A549 (cell line): ENCODE measurements at regions not wholly inside any gene's neighbourhood (a gene's known extent, or its start where the extent isn't known, plus 50 kb on each side); places are given as distances from the start of the nearest gene placed in this dataset.

Experiments
- ATAC-seq, 2 experiments: fragments of 200-7000 bp in 1 of 2; fragments of >200 bp in 1 of 2; cut with Nextera tagmentation in 1 of 2; cut with Tn5 transposase in 1 of 2; 3 replicates each; pipeline versions ENCODE4 v1.8.0 to v1.9.1; 2018 to 2020; ENCODE audit warnings: mild to moderate bottlenecking in 1 of 2, moderate library complexity in 1 of 2
- CTCF ChIA-PET: fragments of 300-600 bp; sonication (Branson Sonifier 250); formaldehyde crosslinking; extraction: SDS; loops from one replicate; lab custom pipeline; 2021; ENCODE audit warnings: antibody characterized with exemption, inconsistent platforms; lab: Yijun Ruan, JAX
- POLR2A ChIA-PET: fragments of 350-600 bp; formaldehyde crosslinking; extraction: SDS; loops from one replicate; lab custom pipeline; 2021; ENCODE audit warnings: antibody characterized with exemption, inconsistent platforms; lab: Yijun Ruan, JAX
- DNase-seq, 2 experiments: peaks; one replicate each; pipeline versions ENCODE4 v3.0.0 to v3.0.0-alpha.2; 2011 to 2016; ENCODE audit warnings: low read depth in 1 of 2, low spot score in 1 of 2
- FAIRE-seq: peaks from 2 replicates; lab custom pipeline; 2011; peaks lifted over from hg19 to GRCh38; lab: Jason Lieb, UNC
- H3K27ac ChIP-seq, 2 experiments: fragments of >200 bp; sonication (Bioruptor Twin); formaldehyde crosslinking; 3 replicates each; pipeline ENCODE4 v1.5.1; 2016 to 2017
- H3K4me1 ChIP-seq: fragments of >200 bp; sonication (Bioruptor Twin); formaldehyde crosslinking; 3 replicates; pipeline ENCODE4 v1.6.1; 2016
- H3K4me2 ChIP-seq: fragments of >200 bp; sonication (Bioruptor Twin); formaldehyde crosslinking; 3 replicates; pipeline ENCODE4 v1.6.1; 2016
- H3K4me3 ChIP-seq: fragments of >200 bp; sonication (Bioruptor Twin); formaldehyde crosslinking; 3 replicates; pipeline ENCODE4 v1.5.1; 2016
- H3K9me3 ChIP-seq: fragments of >200 bp; sonication (Bioruptor Twin); formaldehyde crosslinking; 3 replicates; pipeline ENCODE4 v1.6.1; 2016
- BHLHE40 ChIP-seq: IDR thresholded peaks from 2 replicates; pipeline ENCODE4 v1.6.1; 2012; ENCODE audit warnings: low read depth, low read length, inconsistent platforms
- CBX2 ChIP-seq: fragments of 200-600 bp; sonication (generic); IDR thresholded peaks from 2 replicates; pipeline ENCODE4 v1.6.1; 2016; ENCODE audit warnings: low read depth, mild to moderate bottlenecking, borderline replicate concordance
- ESRRA ChIP-seq: fragments of 150-350 bp; IDR thresholded peaks from 2 replicates; pipeline ENCODE4 v1.6.1; 2014; ENCODE audit warnings: mild to moderate bottlenecking, low read length, borderline replicate concordance
- FOSB ChIP-seq: fragments of 250-450 bp; sonication (Bioruptor Pico); IDR thresholded peaks from 2 replicates; pipeline ENCODE4 v1.5.0; 2020; ENCODE audit warnings: mild to moderate bottlenecking, moderate library complexity
- FOSL2 ChIP-seq, 2 experiments: fragments of 450-650 bp in 1 of 2; fragments of >200 bp in 1 of 2; sonication (Bioruptor Twin) in 1 of 2; formaldehyde crosslinking; IDR thresholded peaks; 2 replicates each; pipeline versions ENCODE4 v1.5.0 to v1.6.1; 2016 to 2020; ENCODE audit warnings: mild to moderate bottlenecking in 1 of 2, moderate library complexity in 1 of 2
- HDAC2 ChIP-seq: fragments of 200-600 bp; sonication (generic); IDR thresholded peaks from 2 replicates; pipeline ENCODE4 v1.6.1; 2016
- HOXA7 ChIP-seq: fragments of 250-450 bp; sonication (Bioruptor Pico); IDR thresholded peaks from 2 replicates; pipeline ENCODE4 v1.5.0; 2020; ENCODE audit warnings: mild to moderate bottlenecking, moderate library complexity
- HOXB13 ChIP-seq: fragments of 250-450 bp; sonication (Bioruptor Pico); IDR thresholded peaks from 2 replicates; pipeline ENCODE4 v1.5.0; 2020; ENCODE audit warnings: low read depth, mild to moderate bottlenecking, moderate library complexity
- HOXB5 ChIP-seq: fragments of 250-450 bp; sonication (Bioruptor Pico); IDR thresholded peaks from 2 replicates; pipeline ENCODE4 v1.5.0; 2020; ENCODE audit warnings: mild to moderate bottlenecking, moderate library complexity
- JUNB ChIP-seq: fragments of >200 bp; sonication (Bioruptor Twin); formaldehyde crosslinking; IDR thresholded peaks from 2 replicates; pipeline ENCODE4 v1.6.1; 2016
- KDM1A ChIP-seq: fragments of 200-600 bp; sonication (generic); IDR thresholded peaks from 2 replicates; pipeline ENCODE4 v1.6.1; 2016; ENCODE audit warnings: low read depth, mild to moderate bottlenecking
- MAFK ChIP-seq: fragments of 450-650 bp; IDR thresholded peaks from 2 replicates; pipeline ENCODE4 v1.6.1; 2014; ENCODE audit not compliant: partially characterized antibody
- MAZ ChIP-seq: fragments of 150-350 bp; IDR thresholded peaks from 2 replicates; pipeline ENCODE4 v1.6.1; 2014; ENCODE audit warnings: antibody characterized with exemption, low read depth, low read length, borderline replicate concordance
- NR3C1 ChIP-seq: fragments of >200 bp; sonication (Bioruptor Twin); formaldehyde crosslinking; IDR thresholded peaks from 3 replicates; pipeline ENCODE4 v1.6.1; 2017
- SREBF2 ChIP-seq: fragments of 450-650 bp; IDR thresholded peaks from 2 replicates; pipeline ENCODE4 v1.6.1; 2014; ENCODE audit warnings: mild to moderate bottlenecking, moderate library complexity
- TFCP2L1 ChIP-seq: fragments of 250-450 bp; sonication (Bioruptor Pico); IDR thresholded peaks from 2 replicates; pipeline ENCODE4 v1.5.0; 2021; ENCODE audit warnings: mild to moderate bottlenecking
- ZFP36 ChIP-seq: fragments of 450-650 bp; IDR thresholded peaks from 2 replicates; pipeline ENCODE4 v1.6.1; 2014; ENCODE audit warnings: borderline replicate concordance; ENCODE audit not compliant: partially characterized antibody
- ZNF302 ChIP-seq: fragments of 250-450 bp; sonication (Bioruptor Pico); IDR thresholded peaks from 2 replicates; pipeline ENCODE4 v1.9.0; 2021; ENCODE audit warnings: inconsistent platforms, mild to moderate bottlenecking, moderate library complexity
- ZSCAN20 ChIP-seq: fragments of 250-450 bp; sonication (Bioruptor Pico); IDR thresholded peaks from 2 replicates; pipeline ENCODE4 v1.8.0; 2022; ENCODE audit warnings: mild to moderate bottlenecking, moderate library complexity
- WGBS: methylation state at CpG from one replicate; pipeline ENCODE4 v1.1.6; 2017; ENCODE audit errors: missing lambda C conversion rate; 5-methylcytosine and 5-hydroxymethylcytosine counted together
- TF ChIP-seq, protein P1 (sequence below): fragments of 250-450 bp; sonication (Bioruptor Pico); IDR thresholded peaks from 2 replicates; pipeline ENCODE4 v1.5.0; 2020; ENCODE audit warnings: low read depth, mild to moderate bottlenecking, moderate library complexity
- TF ChIP-seq, protein P2 (sequence below): fragments of 450-650 bp; IDR thresholded peaks from 2 replicates; pipeline ENCODE4 v1.6.1; 2014; ENCODE audit warnings: antibody characterized with exemption
- TF ChIP-seq, protein P3 (sequence below): fragments of >200 bp; sonication (Bioruptor Twin); formaldehyde crosslinking; IDR thresholded peaks from 2 replicates; pipeline ENCODE4 v1.6.1; 2016
- TF ChIP-seq, protein P4 (sequence below): IDR thresholded peaks from 2 replicates; pipeline ENCODE4 v1.6.1; 2012
- TF ChIP-seq, protein P5 (sequence below): fragments of >200 bp; sonication (Bioruptor Twin); formaldehyde crosslinking; IDR thresholded peaks from 3 replicates; pipeline ENCODE4 v1.6.1; 2016

DNA sequence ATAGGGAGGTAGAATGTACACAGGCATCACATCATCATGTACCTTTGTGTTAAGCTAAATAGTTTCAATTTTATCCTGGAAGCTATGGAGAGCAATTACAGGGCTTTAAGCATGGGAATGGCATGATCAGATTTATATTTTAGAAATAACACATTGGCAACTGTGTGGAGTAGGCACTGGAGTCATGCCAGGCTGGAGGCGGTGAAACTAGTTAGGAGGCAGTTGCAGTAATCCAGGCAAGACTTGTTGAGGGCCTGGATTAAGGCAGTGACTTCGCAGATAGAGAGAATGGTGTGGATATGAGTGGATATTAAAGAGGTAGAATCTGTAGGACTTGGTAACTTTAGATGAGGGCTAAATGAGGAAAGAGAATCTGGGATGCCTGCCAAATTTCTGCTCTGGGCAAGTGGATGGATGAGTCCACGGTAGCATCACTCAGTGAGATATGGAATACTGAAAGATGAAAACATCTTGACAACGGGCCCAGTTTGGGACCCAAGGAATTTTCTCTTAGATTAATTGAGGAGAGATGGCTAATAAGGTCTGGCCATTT, 506.2 kb downstream of the FGF9 start:
- ChIA-PET POLR2A (no interaction called here), CTCF (no interaction called here)
- no peak for ATAC-seq
- no peaks in the 10 kb centered on the region; the same call in 2 of the 3 replicates for H3K4me1 ChIP-seq
- H3K4me3 ChIP-seq: no peak overlapping the region
- DNase-seq: no peak
- no peak overlapping the region for H3K4me2 ChIP-seq
- FAIRE-seq: no peak
- H3K9me3 ChIP-seq: no peaks in the 10 kb centered on the region
- WGBS: 32% methylated on average over 4 of the region's 4 CpGs
- no peak overlapping the region for H3K27ac ChIP-seq
- no peak for TF ChIP-seq HOXA7
- TF ChIP-seq HDAC2: no peak
- TF ChIP-seq, protein P1, sequence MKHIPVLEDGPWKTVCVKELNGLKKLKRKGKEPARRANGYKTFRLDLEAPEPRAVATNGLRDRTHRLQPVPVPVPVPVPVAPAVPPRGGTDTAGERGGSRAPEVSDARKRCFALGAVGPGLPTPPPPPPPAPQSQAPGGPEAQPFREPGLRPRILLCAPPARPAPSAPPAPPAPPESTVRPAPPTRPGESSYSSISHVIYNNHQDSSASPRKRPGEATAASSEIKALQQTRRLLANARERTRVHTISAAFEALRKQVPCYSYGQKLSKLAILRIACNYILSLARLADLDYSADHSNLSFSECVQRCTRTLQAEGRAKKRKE (CRISPR knock-in tag): no peak
- no peak for TF ChIP-seq ZFP36
- no peak for TF ChIP-seq SREBF2
- TF ChIP-seq HOXB5 (CRISPR knock-in tag): no peak
- TF ChIP-seq HOXB13: no peak
- TF ChIP-seq ZSCAN20 (CRISPR knock-in tag): no peak
- TF ChIP-seq NR3C1: no peak
- TF ChIP-seq, protein P2, sequence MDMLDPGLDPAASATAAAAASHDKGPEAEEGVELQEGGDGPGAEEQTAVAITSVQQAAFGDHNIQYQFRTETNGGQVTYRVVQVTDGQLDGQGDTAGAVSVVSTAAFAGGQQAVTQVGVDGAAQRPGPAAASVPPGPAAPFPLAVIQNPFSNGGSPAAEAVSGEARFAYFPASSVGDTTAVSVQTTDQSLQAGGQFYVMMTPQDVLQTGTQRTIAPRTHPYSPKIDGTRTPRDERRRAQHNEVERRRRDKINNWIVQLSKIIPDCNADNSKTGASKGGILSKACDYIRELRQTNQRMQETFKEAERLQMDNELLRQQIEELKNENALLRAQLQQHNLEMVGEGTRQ: no peak
- no peak for TF ChIP-seq MAZ
- no peak for TF ChIP-seq CBX2
- TF ChIP-seq, all 56 proteins: peak for 0

DNA sequence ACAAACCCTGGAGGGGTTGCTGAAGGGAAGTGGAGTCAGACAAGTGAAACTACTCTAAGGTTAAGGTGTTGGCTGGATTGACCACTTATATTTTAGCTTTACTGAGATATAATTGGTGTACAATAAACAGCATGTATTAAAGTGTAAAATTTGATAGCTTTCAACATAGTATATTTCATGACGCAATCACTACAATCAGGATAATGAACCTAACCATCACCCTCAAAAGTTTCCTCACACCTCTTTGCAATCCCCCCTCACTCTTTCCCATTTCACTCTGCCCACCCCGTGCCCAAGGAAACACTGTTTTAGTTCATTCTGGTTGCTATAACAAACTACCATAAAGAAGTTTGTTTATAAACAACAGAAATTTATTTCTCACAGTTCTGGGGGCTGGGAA, 508.0 kb downstream of the FGF9 start:
- no peak overlapping the region for H3K4me3 ChIP-seq
- H3K9me3 ChIP-seq: no peaks in the 10 kb centered on the region
- no peak overlapping the region for H3K27ac ChIP-seq
- ChIA-PET POLR2A (no interaction called here), CTCF (no interaction called here)
- no peaks in the 10 kb centered on the region for H3K4me1 ChIP-seq
- WGBS: 49% methylated on average over 2 of the region's 2 CpGs
- TF ChIP-seq HOXB13: no peak
- TF ChIP-seq JUNB: no peak
- ATAC-seq (no peak), FAIRE-seq (no peak), DNase-seq (no peak)
- H3K4me2 ChIP-seq: no peak overlapping the region

DNA sequence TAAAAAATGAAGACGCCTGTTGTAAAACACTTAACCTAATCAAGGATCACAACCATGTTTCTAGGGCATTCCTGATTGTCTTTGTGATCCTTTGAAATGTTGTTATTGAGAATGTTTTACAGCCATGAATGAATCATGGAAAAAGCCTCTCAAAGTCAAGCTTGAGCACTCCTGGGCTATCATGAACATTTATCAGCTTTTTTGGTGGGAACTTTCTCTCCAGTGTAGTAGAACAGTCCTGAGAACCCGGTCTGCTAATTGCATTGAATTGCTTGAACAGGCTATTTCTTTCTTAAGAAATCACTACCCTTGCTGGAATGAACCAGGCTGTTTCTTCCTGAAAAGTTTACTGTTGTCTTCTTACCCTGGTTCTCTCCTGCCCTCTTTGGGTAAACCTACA, 516.5 kb downstream of the FGF9 start:
- no peak overlapping the region for H3K4me2 ChIP-seq
- WGBS: 31% methylated on average over 2 of the region's 2 CpGs
- ChIA-PET CTCF (no interaction called here), POLR2A (no interaction called here)
- TF ChIP-seq, protein P2: no peak
- TF ChIP-seq FOSL2 (IDR thresholded peaks at IDR 0.05) (no peak), FOSL2 (CRISPR knock-in tag; IDR thresholded peaks at IDR 0.05) (no peak), TFCP2L1 (CRISPR knock-in tag) (no peak), KDM1A (no peak), NR3C1 (no peak), MAFK (no peak), FOSB (CRISPR knock-in tag) (no peak), BHLHE40 (no peak), ESRRA (no peak), HOXA7 (no peak), ZNF302 (CRISPR knock-in tag) (no peak), JUNB (no peak)
- TF ChIP-seq, protein P3, sequence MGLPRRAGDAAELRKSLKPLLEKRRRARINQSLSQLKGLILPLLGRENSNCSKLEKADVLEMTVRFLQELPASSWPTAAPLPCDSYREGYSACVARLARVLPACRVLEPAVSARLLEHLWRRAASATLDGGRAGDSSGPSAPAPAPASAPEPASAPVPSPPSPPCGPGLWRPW: no peak
- TF ChIP-seq, protein P4, sequence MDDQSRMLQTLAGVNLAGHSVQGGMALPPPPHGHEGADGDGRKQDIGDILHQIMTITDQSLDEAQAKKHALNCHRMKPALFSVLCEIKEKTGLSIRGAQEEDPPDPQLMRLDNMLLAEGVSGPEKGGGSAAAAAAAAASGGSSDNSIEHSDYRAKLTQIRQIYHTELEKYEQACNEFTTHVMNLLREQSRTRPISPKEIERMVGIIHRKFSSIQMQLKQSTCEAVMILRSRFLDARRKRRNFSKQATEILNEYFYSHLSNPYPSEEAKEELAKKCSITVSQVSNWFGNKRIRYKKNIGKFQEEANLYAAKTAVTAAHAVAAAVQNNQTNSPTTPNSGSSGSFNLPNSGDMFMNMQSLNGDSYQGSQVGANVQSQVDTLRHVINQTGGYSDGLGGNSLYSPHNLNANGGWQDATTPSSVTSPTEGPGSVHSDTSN: no peak
- TF ChIP-seq, protein P5, sequence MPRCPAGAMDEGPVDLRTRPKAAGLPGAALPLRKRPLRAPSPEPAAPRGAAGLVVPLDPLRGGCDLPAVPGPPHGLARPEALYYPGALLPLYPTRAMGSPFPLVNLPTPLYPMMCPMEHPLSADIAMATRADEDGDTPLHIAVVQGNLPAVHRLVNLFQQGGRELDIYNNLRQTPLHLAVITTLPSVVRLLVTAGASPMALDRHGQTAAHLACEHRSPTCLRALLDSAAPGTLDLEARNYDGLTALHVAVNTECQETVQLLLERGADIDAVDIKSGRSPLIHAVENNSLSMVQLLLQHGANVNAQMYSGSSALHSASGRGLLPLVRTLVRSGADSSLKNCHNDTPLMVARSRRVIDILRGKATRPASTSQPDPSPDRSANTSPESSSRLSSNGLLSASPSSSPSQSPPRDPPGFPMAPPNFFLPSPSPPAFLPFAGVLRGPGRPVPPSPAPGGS: no peak
- ATAC-seq (no peak), FAIRE-seq (no peak), DNase-seq (no peak)
- no peak overlapping the region for H3K27ac ChIP-seq
- no peaks in the 10 kb centered on the region for H3K9me3 ChIP-seq
- H3K4me3 ChIP-seq: no peak overlapping the region
- no peaks in the 10 kb centered on the region for H3K4me1 ChIP-seq
